HEK293 (cell line): ENCODE measurements at regions not wholly inside any gene's neighbourhood (a gene's known extent, or its start where the extent isn't known, plus 50 kb on each side); places are given as distances from the start of the nearest gene placed in this dataset.

Experiments used
- CTCF ChIP-seq: fragments of 450-650 bp; formaldehyde crosslinking; IDR thresholded peaks from 2 replicates; pipeline ENCODE4 v1.5.1; 2016; ENCODE audit warnings: missing biosample characterization, missing genetic modification characterization
- ZNF239 ChIP-seq: fragments of 450-650 bp; formaldehyde crosslinking; IDR thresholded peaks from 2 replicates; pipeline ENCODE4 v1.5.1; 2016; ENCODE audit warnings: missing biosample characterization, missing genetic modification characterization
- ZNF433 ChIP-seq: fragments of 450-650 bp; formaldehyde crosslinking; IDR thresholded peaks from 2 replicates; pipeline ENCODE4 v1.5.1; 2016; ENCODE audit warnings: missing biosample characterization, missing genetic modification characterization, low read depth
- ZNF624 ChIP-seq: fragments of 450-650 bp; formaldehyde crosslinking; IDR thresholded peaks from 2 replicates; pipeline ENCODE4 v1.5.1; 2017; ENCODE audit warnings: missing biosample characterization, missing genetic modification characterization

DNA sequence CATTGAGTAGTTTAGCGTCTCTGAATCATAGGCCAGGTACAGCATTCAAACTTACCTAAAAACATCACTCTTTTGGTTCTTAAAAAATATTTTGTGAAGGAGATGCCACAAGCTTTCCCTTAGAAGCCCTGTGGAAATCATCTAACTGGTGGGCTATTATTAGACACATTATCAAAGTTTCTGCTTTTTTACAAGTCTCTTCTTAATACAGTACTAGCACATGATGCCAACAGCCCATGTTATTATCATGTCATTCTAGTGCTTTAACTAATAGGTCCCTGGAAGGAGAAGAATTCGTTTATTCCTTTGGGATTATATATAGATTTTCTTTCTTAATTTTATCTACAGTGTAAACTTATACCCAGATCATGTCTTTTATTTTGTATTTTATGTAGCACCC lies 146.0 kb upstream of the PTPRK start:
- TF ChIP-seq ZNF239 (tag by site-specific recombination) = no peak
- TF ChIP-seq CTCF (tag by site-specific recombination) = no peak
- no peak for TF ChIP-seq ZNF624 (tag by site-specific recombination)
- TF ChIP-seq ZNF433 (tag by site-specific recombination) = no peak
